GM12874 (cell line): ENCODE measurements at regions not wholly inside any gene's neighbourhood (a gene's known extent, or its start where the extent isn't known, plus 50 kb on each side); places are given as distances from the start of the nearest gene placed in this dataset.

Experiments used
- TF ChIP-seq, protein P1 (sequence below): IDR thresholded peaks from 2 replicates; pipeline ENCODE4 v1.5.1; 2011; ENCODE audit warnings: low read depth, mild to moderate bottlenecking, control low read depth, low read length, moderate library complexity; ENCODE audit not compliant: insufficient read depth

DNA sequence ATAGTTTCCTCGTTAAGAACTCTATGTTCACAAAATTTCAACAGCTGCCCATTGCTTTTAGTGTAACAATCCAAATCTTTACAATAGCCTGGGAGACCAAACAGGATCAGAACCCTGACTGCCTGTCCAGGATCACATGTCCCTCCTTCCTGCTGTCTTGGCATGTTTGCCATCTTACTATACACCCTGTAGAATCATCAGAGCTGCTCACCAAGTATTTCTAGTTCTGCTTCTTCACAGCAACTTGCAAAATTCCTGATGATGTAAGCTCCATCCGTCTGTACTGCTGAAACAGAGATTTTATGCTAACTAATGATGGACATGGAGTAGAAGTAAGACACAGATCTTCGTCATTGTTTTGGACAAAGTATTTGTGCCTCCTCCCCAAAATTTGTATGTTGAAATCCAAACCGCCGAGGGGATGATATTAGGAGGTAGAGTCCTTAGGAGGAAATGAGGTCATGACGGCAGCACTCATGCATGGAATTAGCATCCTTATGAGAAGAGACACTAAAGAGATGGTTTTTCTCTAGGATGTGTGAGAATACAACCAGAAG, 464.9 kb upstream of the BRINP1 start:
- TF ChIP-seq, protein P1, sequence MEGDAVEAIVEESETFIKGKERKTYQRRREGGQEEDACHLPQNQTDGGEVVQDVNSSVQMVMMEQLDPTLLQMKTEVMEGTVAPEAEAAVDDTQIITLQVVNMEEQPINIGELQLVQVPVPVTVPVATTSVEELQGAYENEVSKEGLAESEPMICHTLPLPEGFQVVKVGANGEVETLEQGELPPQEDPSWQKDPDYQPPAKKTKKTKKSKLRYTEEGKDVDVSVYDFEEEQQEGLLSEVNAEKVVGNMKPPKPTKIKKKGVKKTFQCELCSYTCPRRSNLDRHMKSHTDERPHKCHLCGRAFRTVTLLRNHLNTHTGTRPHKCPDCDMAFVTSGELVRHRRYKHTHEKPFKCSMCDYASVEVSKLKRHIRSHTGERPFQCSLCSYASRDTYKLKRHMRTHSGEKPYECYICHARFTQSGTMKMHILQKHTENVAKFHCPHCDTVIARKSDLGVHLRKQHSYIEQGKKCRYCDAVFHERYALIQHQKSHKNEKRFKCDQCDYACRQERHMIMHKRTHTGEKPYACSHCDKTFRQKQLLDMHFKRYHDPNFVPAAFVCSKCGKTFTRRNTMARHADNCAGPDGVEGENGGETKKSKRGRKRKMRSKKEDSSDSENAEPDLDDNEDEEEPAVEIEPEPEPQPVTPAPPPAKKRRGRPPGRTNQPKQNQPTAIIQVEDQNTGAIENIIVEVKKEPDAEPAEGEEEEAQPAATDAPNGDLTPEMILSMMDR, result no peak

DNA sequence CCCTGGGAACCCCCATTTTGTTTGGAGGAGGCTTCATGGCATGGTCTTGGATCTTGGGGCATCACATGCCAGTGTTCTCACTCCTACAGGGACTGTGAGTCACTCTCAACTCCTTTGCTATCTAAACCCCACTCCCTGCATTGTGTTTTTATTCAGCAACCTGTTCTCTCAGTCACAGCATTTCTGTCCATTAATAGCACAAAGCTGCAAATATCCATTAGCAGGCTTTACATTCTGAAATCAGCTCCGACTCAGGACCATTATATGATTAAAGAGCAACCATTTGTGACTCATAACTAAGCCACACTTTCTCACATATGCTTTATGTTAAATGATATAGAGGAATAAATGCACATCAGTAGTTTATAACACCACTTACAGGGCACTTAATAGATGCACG, 462.1 kb upstream of the BRINP1 start:
- TF ChIP-seq, protein P1, result no peak

DNA sequence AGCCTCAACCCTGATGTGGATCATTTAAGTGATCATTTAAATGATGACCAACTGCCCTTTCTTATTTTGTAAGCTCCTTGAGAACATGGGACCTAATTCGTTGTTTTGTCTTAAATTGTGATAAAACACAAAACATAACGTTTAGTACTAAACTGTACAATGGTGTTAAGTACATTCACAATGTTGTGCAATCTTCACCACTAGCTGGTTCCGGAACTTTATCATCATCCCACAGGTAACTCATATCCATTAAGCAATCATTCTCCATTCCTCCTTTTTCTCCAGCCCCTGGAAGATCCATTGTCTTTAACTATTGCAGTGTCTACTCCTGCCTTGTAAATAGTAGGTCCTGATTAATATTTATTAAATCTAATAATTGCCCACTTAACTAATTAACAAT, 460.5 kb upstream of the BRINP1 start:
- TF ChIP-seq, protein P1, result no peak

DNA sequence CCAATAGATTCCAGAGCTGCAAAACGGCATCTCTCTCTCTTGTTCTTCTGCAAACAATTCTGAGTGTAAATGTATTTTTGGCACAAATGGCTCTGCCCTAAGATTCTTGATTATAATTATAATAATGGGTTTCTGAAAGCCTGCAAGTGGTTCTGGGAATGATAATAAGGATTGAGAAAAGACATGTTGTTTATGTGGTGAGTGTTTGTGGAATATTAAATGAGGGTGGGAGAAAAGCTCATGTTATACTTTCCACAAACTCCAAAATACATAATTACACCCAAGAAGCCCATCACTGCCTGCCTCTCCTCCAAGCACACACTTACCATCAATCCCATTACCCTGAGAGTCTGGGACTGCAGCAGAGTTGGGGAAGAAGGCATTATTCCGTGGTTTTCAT, 460.0 kb upstream of the BRINP1 start:
- TF ChIP-seq, protein P1, result no peak

DNA sequence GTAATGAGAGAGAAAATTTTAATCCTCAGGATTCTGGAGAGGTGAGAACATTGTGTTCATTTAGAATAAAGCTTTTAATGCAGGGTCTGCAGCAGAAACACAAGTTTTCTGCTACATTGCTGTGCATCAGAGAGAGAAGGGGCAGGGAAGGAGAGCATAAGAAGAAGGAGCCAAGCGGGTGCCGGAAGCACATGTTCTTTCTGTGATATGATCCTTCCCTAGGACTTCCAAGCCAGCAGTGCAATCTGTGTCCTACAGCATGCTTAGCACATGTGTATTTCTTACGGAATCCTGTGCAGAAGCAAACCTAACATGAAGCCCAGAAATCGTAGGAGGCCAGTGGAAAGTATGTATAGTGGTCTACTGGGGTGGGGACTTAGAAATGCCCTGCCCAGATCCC, 458.3 kb upstream of the BRINP1 start:
- TF ChIP-seq, protein P1, result no peak

DNA sequence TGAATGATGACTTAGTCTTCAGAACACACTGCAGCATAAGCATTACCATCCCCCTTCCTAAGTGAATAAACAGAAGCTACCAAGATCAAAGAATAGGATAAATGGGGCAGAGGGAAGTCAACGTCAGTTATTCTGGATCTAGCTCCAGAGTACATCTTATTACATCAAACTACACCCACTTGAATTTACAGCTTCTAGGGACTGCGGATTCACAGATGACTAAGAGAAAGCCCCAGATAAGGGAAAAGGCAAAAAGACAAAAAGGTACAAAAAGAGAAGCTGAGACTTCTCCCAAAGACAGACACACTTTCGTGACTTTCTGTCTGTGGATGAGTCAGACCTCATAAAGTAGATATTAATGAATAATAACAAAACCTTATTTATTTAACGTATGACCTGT, 457.9 kb upstream of the BRINP1 start:
- TF ChIP-seq, protein P1, result no peak

DNA sequence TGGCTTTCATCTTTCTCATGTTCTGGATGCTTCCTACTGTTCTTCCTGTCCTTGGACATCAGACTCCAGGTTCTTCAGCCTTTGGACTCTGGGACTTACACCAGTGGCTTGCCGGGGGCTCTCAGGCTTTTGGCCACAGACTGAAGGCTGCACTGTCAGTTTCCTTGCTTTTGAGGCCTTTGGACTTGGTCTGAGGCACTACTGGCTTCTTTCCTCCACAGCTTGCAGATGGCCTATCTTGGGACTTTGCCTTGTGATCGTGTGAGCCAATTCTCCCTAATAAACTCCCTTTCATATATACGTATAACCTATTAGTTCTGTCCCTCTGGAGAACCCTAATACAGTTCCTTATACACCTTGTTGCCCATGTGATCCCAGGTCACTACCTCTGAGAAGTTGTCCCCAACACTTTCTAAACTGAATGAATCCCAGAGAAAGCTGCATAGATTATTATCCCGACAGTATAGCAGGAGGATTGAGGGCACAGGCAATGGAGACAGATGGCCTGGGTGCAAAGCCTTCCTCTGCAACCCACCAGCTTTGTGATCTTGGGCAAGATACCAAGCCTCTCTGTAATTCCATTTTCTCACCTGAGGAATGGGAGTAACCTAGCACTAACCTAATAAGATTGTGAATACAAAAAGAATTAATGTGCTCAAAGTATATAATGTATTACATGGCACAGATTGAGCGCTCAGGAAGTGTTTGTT, 449.6 kb upstream of the BRINP1 start:
- TF ChIP-seq, protein P1, result no peak
